ENCODE measurements at regions not wholly inside any gene's neighbourhood (a gene's known extent, or its start where the extent isn't known, plus 50 kb on each side); places are given as distances from the start of the nearest gene placed in this dataset.

DNA sequence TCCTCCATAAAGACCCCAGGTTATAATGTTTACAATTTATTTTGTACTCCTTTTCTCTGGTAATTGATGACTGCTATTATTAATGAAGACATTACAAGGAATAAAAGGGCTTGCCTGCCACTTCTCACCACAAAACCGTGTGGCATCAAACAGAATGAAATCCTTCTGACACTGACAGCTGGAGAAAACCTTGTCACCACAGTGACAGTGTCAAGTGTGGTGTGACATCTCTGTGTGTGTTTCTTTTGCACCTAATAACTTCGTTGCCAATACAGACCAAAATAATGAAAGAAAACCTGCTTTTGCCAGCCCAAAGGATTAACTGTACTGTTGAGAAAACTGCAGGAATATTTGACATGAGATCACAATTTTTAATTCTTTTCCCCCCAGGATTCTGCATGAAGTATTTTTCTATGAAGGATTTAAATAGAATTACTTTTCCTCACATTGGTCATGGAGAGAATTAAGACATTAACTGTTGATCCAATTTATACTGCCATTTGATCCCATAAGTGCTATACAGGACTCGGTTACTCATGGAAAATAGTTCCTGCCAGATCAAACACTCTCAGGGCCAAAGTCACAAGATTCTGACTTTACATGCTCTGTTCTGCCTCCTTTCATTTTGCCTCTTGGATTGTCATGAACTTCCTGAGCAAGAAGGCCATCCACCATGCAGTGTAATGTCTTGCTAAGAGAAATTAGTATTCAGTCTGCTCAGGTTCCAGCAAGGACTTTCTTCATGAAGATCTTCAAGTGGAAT, 60.4 kb upstream of the IFNG-AS1 start:
- DNase-seq (ENCODE audit: low read depth in 4 of 4, low spot score in 3 of 4), result no peak

DNA sequence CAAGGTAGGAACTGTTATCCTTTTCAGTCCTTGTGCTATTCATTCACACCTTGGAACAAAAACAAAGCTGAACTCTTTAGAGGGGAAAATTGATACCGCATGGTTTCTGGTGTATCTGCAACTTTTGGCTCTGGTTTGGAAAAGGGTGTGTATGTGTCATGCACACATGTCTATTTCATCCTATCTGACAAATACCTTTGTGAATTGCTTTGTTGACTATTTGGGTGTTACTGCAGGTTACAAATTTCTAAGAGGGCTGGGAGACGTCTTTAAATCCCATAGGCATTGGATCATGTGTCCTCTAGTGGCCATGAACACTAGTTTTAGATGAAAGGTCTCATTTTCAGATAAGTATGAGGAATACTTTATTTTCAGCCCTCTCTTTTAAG, 59.9 kb upstream of the IFNG-AS1 start:
- no peak for DNase-seq (ENCODE audit: low read depth in 4 of 4, low spot score in 3 of 4)

DNA sequence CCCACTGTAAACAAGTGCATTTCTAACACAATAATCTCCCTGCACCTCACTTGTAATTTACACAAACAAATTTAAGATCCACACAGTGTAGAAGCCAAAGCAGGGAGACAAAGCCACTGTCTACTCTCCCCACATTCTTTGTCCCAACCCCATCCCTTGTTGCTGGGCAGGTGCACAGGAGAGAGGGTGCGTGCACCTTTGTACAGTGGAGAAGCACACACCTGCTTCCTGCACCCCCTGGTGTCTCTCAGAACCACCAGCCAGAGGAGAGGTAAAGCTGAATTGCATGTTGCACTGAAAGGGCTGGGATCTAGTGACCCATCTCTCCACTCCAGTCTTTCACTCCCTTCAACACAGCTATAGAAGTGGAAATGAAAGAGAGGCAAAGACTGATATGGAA, 51.4 kb upstream of the IFNG-AS1 start:
- DNase-seq (ENCODE audit: low read depth in 4 of 4, low spot score in 3 of 4), result no peak
